Mononuclear cell (primary cell): ENCODE measurements at regions not wholly inside any gene's neighbourhood (a gene's known extent, or its start where the extent isn't known, plus 50 kb on each side); places are given as distances from the start of the nearest gene placed in this dataset.
"Not testable (repeated sequence)": the region's sequence is repeated elsewhere in the genome, so short reads cannot be mapped to it uniquely, and the experiment has no call there.

ENCODE experiments used
- H3K27me3 ChIP-seq: 2 replicates; pipeline ENCODE4 v1.6.0; 2011; ENCODE audit warnings: low read length, control low read depth; ENCODE audit not compliant: insufficient read depth
- H3K4me1 ChIP-seq: 2 replicates; pipeline ENCODE4 v1.5.1; 2011; ENCODE audit warnings: mild to moderate bottlenecking, low read length, control low read depth; ENCODE audit not compliant: insufficient read depth
- H3K4me3 ChIP-seq: 2 replicates; pipeline ENCODE4 v1.5.1; 2011; ENCODE audit warnings: mild to moderate bottlenecking, low read length, moderate library complexity
- H3K9me3 ChIP-seq: 2 replicates; pipeline ENCODE4 v1.5.1; 2011; ENCODE audit warnings: low read depth, mild to moderate bottlenecking, control low read depth, low read length

- no peaks in the 10 kb centered on the region for H3K4me1 ChIP-seq
These were observed 1625.5 kb upstream of the CELF4 start for GRCh38 chr18:39191058-39191457.

GRCh38 chr18:39190508-39190907 is 1624.9 kb upstream of the CELF4 start:
- Histone ChIP-seq H3K27me3 (no peaks in the 10 kb centered on the region), H3K4me3 (no peak overlapping the region)

More at GRCh38 chr18:39191058-39191457, 1625.5 kb upstream of the CELF4 start:
- no peak overlapping the region for H3K4me3 ChIP-seq
- H3K9me3 ChIP-seq, result no peaks in the 10 kb centered on the region
- H3K27me3 ChIP-seq, result no peaks in the 10 kb centered on the region

GRCh38 chr18:39188278-39188677 is 1622.7 kb upstream of the CELF4 start:
- Histone ChIP-seq H3K4me1 (no peaks in the 10 kb centered on the region), H3K4me3 (no peak overlapping the region), H3K27me3 (no peaks in the 10 kb centered on the region), H3K9me3 (no peaks in the 10 kb centered on the region)

More at GRCh38 chr18:39190508-39190907, 1624.9 kb upstream of the CELF4 start:
- no peaks in the 10 kb centered on the region for H3K4me1 ChIP-seq
- no peaks in the 10 kb centered on the region for H3K9me3 ChIP-seq

GRCh38 chr18:39186008-39186407 is 1620.4 kb upstream of the CELF4 start:
- H3K9me3 ChIP-seq, result no peaks in the 10 kb centered on the region
- H3K4me1 ChIP-seq, result no peaks in the 10 kb centered on the region
- no peaks in the 10 kb centered on the region for H3K27me3 ChIP-seq
- H3K4me3 ChIP-seq, result no peak overlapping the region

- no peaks in the 10 kb centered on the region for H3K27me3 ChIP-seq
- no peak overlapping the region for H3K4me3 ChIP-seq
- H3K9me3 ChIP-seq, result no peaks in the 10 kb centered on the region
- H3K4me1 ChIP-seq, result no peaks in the 10 kb centered on the region
These were observed 1618.6 kb upstream of the CELF4 start for GRCh38 chr18:39184176-39184575.

- H3K4me1 ChIP-seq, result no peaks in the 10 kb centered on the region
- no peaks in the 10 kb centered on the region for H3K9me3 ChIP-seq
- H3K27me3 ChIP-seq, result no peaks in the 10 kb centered on the region
- no peak overlapping the region for H3K4me3 ChIP-seq
These were observed 1612.6 kb upstream of the CELF4 start for GRCh38 chr18:39178166-39178565.

GRCh38 chr18:39172695-39173421 is 1607.3 kb upstream of the CELF4 start:
- no peak overlapping the region for H3K4me3 ChIP-seq
- H3K9me3 ChIP-seq, result no peaks in the 10 kb centered on the region
- H3K27me3 ChIP-seq, result no peaks in the 10 kb centered on the region
- H3K4me1 ChIP-seq, result no peaks in the 10 kb centered on the region

GRCh38 chr18:39168723-39169122 is 1603.1 kb upstream of the CELF4 start:
- Histone ChIP-seq H3K9me3 (no peaks in the 10 kb centered on the region), H3K4me3 (no peak overlapping the region), H3K4me1 (no peaks in the 10 kb centered on the region), H3K27me3 (no peaks in the 10 kb centered on the region)

- H3K9me3 ChIP-seq, result no peaks in the 10 kb centered on the region
- no peak overlapping the region for H3K4me3 ChIP-seq
- no peaks in the 10 kb centered on the region for H3K27me3 ChIP-seq
- H3K4me1 ChIP-seq, result no peaks in the 10 kb centered on the region
These were observed 1602.4 kb upstream of the CELF4 start for GRCh38 chr18:39167990-39168389.

GRCh38 chr18:39166776-39167175 is 1601.2 kb upstream of the CELF4 start:
- no peak overlapping the region for H3K4me3 ChIP-seq
- no peaks in the 10 kb centered on the region for H3K27me3 ChIP-seq
- H3K4me1 ChIP-seq, result no peaks in the 10 kb centered on the region
- no peaks in the 10 kb centered on the region for H3K9me3 ChIP-seq

- Histone ChIP-seq H3K9me3 (no peaks in the 10 kb centered on the region), H3K4me3 (no peak overlapping the region), H3K4me1 (no peaks in the 10 kb centered on the region), H3K27me3 (no peaks in the 10 kb centered on the region)
These were observed 1596.6 kb upstream of the CELF4 start for GRCh38 chr18:39162013-39162827.

- H3K9me3 ChIP-seq, result no peaks in the 10 kb centered on the region
- no peaks in the 10 kb centered on the region for H3K27me3 ChIP-seq
- H3K4me3 ChIP-seq, result no peak overlapping the region
- no peaks in the 10 kb centered on the region for H3K4me1 ChIP-seq
These were observed 1583.7 kb upstream of the CELF4 start for GRCh38 chr18:39149211-39149806.

GRCh38 chr18:39134255-39134654 is 1568.7 kb upstream of the CELF4 start:
- H3K9me3 ChIP-seq, result no peaks in the 10 kb centered on the region
- H3K4me3 ChIP-seq, result no peak overlapping the region
- no peaks in the 10 kb centered on the region for H3K27me3 ChIP-seq
- no peaks in the 10 kb centered on the region for H3K4me1 ChIP-seq

GRCh38 chr18:39127538-39127937 is 1561.9 kb upstream of the CELF4 start:
- H3K4me1 ChIP-seq, H3K27me3 ChIP-seq, H3K4me3 ChIP-seq, H3K9me3 ChIP-seq: not testable (repeated sequence)

GRCh38 chr18:39113790-39114189 is 1548.2 kb upstream of the CELF4 start:
- H3K4me3 ChIP-seq, result no peak overlapping the region
- H3K27me3 ChIP-seq, result no peaks in the 10 kb centered on the region
- no peaks in the 10 kb centered on the region for H3K4me1 ChIP-seq
- peaks cover 11% of the 10 kb centered on the region for H3K9me3 ChIP-seq
